HG03521 (cell line): ENCODE measurements at regions not wholly inside any gene's neighbourhood (a gene's known extent, or its start where the extent isn't known, plus 50 kb on each side); places are given as distances from the start of the nearest gene placed in this dataset.
"Not testable (repeated sequence)": the region's sequence is repeated elsewhere in the genome, so short reads cannot be mapped to it uniquely, and the experiment has no call there.

ENCODE experiments used
- ATAC-seq: cut with Tn5 transposase; IDR thresholded peaks from one replicate; pipeline ENCODE4 v1.9.1; 2021; ENCODE audit warnings: mild to moderate bottlenecking, moderate library complexity; ENCODE audit not compliant: unreplicated experiment

- ATAC-seq = no peak
These were observed 447.7 kb upstream of the DPPA4 start for GRCh38 chr3:109784852-109785631.

- ATAC-seq = no peak
These were observed 465.9 kb upstream of the DPPA4 start for GRCh38 chr3:109803274-109803673.

GRCh38 chr3:109804697-109805096, 467.4 kb upstream of the DPPA4 start:
- no peak for ATAC-seq

- no peak for ATAC-seq
These were observed 469.6 kb upstream of the DPPA4 start for GRCh38 chr3:109806929-109807328.

GRCh38 chr3:109809513-109809912, 472.2 kb upstream of the DPPA4 start:
- ATAC-seq = no peak

- ATAC-seq = no peak
These were observed 480.7 kb upstream of the DPPA4 start for GRCh38 chr3:109818081-109818480.

- ATAC-seq = no peak
These were observed 482.4 kb upstream of the DPPA4 start for GRCh38 chr3:109819734-109820133.

- ATAC-seq = no peak
These were observed 488.8 kb upstream of the DPPA4 start for GRCh38 chr3:109825971-109826810.

- ATAC-seq = no peak
These were observed 494.1 kb upstream of the DPPA4 start for GRCh38 chr3:109831403-109831802.

GRCh38 chr3:109835958-109836357, 498.6 kb upstream of the DPPA4 start:
- ATAC-seq = no peak

- ATAC-seq = no peak
These were observed 514.5 kb upstream of the DPPA4 start for GRCh38 chr3:109851854-109852253.

- ATAC-seq = no peak
These were observed 514.9 kb upstream of the DPPA4 start for GRCh38 chr3:109852283-109852682.

GRCh38 chr3:109853077-109853731, 515.9 kb upstream of the DPPA4 start:
- ATAC-seq = no peak

- no peak for ATAC-seq
These were observed 526.4 kb upstream of the DPPA4 start for GRCh38 chr3:109863701-109864100.

GRCh38 chr3:109864452-109864851, 527.1 kb upstream of the DPPA4 start:
- ATAC-seq = no peak

GRCh38 chr3:109869586-109869985, 532.2 kb upstream of the DPPA4 start:
- ATAC-seq = no peak

- no peak for ATAC-seq
These were observed 537.8 kb upstream of the DPPA4 start for GRCh38 chr3:109874896-109875708.

GRCh38 chr3:109877616-109878015, 540.3 kb upstream of the DPPA4 start:
- ATAC-seq = not testable (repeated sequence)

GRCh38 chr3:109882144-109882543, 544.8 kb upstream of the DPPA4 start:
- no peak for ATAC-seq

- ATAC-seq = no peak
These were observed 549.9 kb upstream of the DPPA4 start for GRCh38 chr3:109887293-109887692.

GRCh38 chr3:109888026-109888425, 550.7 kb upstream of the DPPA4 start:
- ATAC-seq = no peak
